SK-N-MC (cell line): ENCODE measurements at regions not wholly inside any gene's neighbourhood (a gene's known extent, or its start where the extent isn't known, plus 50 kb on each side); places are given as distances from the start of the nearest gene placed in this dataset.

Experiments
- EZH2 ChIP-seq: fragments of 200-600 bp; sonication (generic); IDR thresholded peaks from one replicate; pipeline ENCODE4 v1.6.1; 2017; ENCODE audit warnings: antibody characterized with exemption
- POLR2AphosphoS5 ChIP-seq: IDR thresholded peaks from 2 replicates; pipeline ENCODE4 v1.6.1; 2012; ENCODE audit warnings: mild to moderate bottlenecking, low read depth, low read length, borderline replicate concordance

- TF ChIP-seq POLR2AphosphoS5 (no peak), EZH2 (no peak)
These were observed 155.1 kb upstream of the TANK start for GRCh38 chr2:161005170-161005569.
